Gastroesophageal sphincter (tissue), 4 donors: ENCODE measurements at regions not wholly inside any gene's neighbourhood (a gene's known extent, or its start where the extent isn't known, plus 50 kb on each side); places are given as distances from the start of the nearest gene placed in this dataset.

Experiments used
- ATAC-seq: fragments of 150-250 bp; one replicate; pipeline ENCODE4 v1.9.1; 2016; ENCODE audit warnings: mild to moderate bottlenecking, moderate library complexity
- H3K27ac ChIP-seq, 4 donors: fragments of 200-600 bp; sonication (generic) in 3 of 4; 1 replicate in 3 of 4; 2 replicates in 1 of 4; pipeline ENCODE4 v1.5.1; 2016 to 2019
- H3K27me3 ChIP-seq: fragments of 200-600 bp; sonication (generic); one replicate; pipeline ENCODE4 v1.5.1; 2019
- H3K36me3 ChIP-seq, 2 donors: fragments of 200-600 bp; sonication (generic); one replicate each; pipeline ENCODE4 v1.5.1; 2019; ENCODE audit warnings: control low read depth in 1 of 2
- H3K4me1 ChIP-seq, 3 donors: fragments of 200-600 bp; sonication (generic); 1 replicate in 2 of 3; 2 replicates in 1 of 3; pipeline ENCODE4 v1.5.1; 2016 to 2019; ENCODE audit warnings: control low read depth in 2 of 3
- H3K4me3 ChIP-seq, 2 donors: fragments of 200-600 bp; sonication (generic); one replicate each; pipeline ENCODE4 v1.5.1; 2019; ENCODE audit warnings: mild to moderate bottlenecking in 1 of 2, moderate library complexity in 1 of 2
- H3K9me3 ChIP-seq, 3 donors: fragments of 200-600 bp; sonication (generic); one replicate each; pipeline ENCODE4 v1.5.1; 2017 to 2019; ENCODE audit warnings: control low read depth in 2 of 3
- CTCF ChIP-seq, 4 experiments: fragments of 200-600 bp in 2 of 4; fragments of 450-650 bp in 2 of 4; sonication (generic) in 1 of 4; IDR thresholded peaks; one replicate each; pipeline ENCODE4 v1.5.1; 2017 to 2019; ENCODE audit warnings: antibody characterized with exemption in 4 of 4, mild to moderate bottlenecking in 2 of 4, moderate library complexity in 2 of 4
- EP300 ChIP-seq: sonication (generic); formaldehyde crosslinking; IDR thresholded peaks from one replicate; pipeline ENCODE4 v1.6.1; 2017; ENCODE audit warnings: antibody characterized with exemption, mild to moderate bottlenecking
- POLR2A ChIP-seq, 2 donors: fragments of 450-650 bp; IDR thresholded peaks; one replicate each; pipeline ENCODE4 v1.6.1; 2017; ENCODE audit warnings: antibody characterized with exemption in 2 of 2, mild to moderate bottlenecking in 2 of 2, moderate library complexity in 1 of 2
- POLR2AphosphoS5 ChIP-seq: sonication (generic); formaldehyde crosslinking; IDR thresholded peaks from one replicate; pipeline ENCODE4 v1.6.1; 2017; ENCODE audit warnings: antibody characterized with exemption
- WGBS, 2 donors: methylation state at CpG; one replicate each; pipeline ENCODE4 v1.1.5; 2018; ENCODE audit warnings: low coverage in 1 of 2; 5-methylcytosine and 5-hydroxymethylcytosine counted together

- peaks cover 0 to 25% (median 0%) of the 10 kb centered on the region in 3 donors for H3K9me3 ChIP-seq
- H3K4me1 ChIP-seq: no peaks in the 10 kb centered on the region
- no peak overlapping the region for H3K4me3 ChIP-seq
- H3K27ac ChIP-seq: no peak overlapping the region
- ATAC-seq: no peak
- H3K36me3 ChIP-seq: no peaks in the 10 kb centered on the region
- no peak for TF ChIP-seq CTCF (IDR thresholded peaks at IDR 0.05)
- no peak for TF ChIP-seq POLR2AphosphoS5
- TF ChIP-seq EP300: no peak
- no peak for TF ChIP-seq POLR2A (IDR thresholded peaks at IDR 0.05)
- H3K27me3 ChIP-seq: peaks cover 17% of the 10 kb centered on the region
These were observed 752.2 kb downstream of the GALR1 start for GRCh38 chr18:78001811-78002210.

- 16 to 26% methylated on average over 4 to 9 of the region's 9 CpGs for WGBS, 2 donors
- ATAC-seq: no peak
- H3K27ac ChIP-seq: no peak overlapping the region
- peaks cover 0 to 6% (median 0%) of the 10 kb centered on the region in 3 donors for H3K9me3 ChIP-seq
- H3K27me3 ChIP-seq: peaks cover 31% of the 10 kb centered on the region
- TF ChIP-seq CTCF (IDR thresholded peaks at IDR 0.05) (no peak), POLR2AphosphoS5 (no peak), EP300 (no peak)
- H3K4me1 ChIP-seq: no peaks in the 10 kb centered on the region
- no peak overlapping the region for H3K4me3 ChIP-seq
- no peaks in the 10 kb centered on the region for H3K36me3 ChIP-seq
These were observed 756.5 kb downstream of the GALR1 start for GRCh38 chr18:78006006-78006773.

GRCh38 chr18:78006774-78007260, 757.2 kb downstream of the GALR1 start:
- H3K36me3 ChIP-seq: no peaks in the 10 kb centered on the region
- H3K4me1 ChIP-seq: no peaks in the 10 kb centered on the region
- peaks cover 31% of the 10 kb centered on the region for H3K27me3 ChIP-seq
- TF ChIP-seq POLR2AphosphoS5: no peak
- TF ChIP-seq POLR2A (IDR thresholded peaks at IDR 0.05): no peak
- no peak for ATAC-seq
- WGBS, 2 donors: 28 to 42% methylated on average over 6 of the region's 6 CpGs
- peaks cover 0 to under 1% (median 0%) of the 10 kb centered on the region in 3 donors for H3K9me3 ChIP-seq
- no peak overlapping the region for H3K4me3 ChIP-seq
- H3K27ac ChIP-seq: no peak overlapping the region

GRCh38 chr18:78010363-78010762, 760.7 kb downstream of the GALR1 start:
- no peaks in the 10 kb centered on the region for H3K36me3 ChIP-seq
- no peak for ATAC-seq

GRCh38 chr18:78017869-78018268, 768.2 kb downstream of the GALR1 start:
- H3K36me3 ChIP-seq: no peaks in the 10 kb centered on the region
- H3K4me3 ChIP-seq: no peak overlapping the region
- ATAC-seq: no peak
- no CpG with 5 or more reads among the region's 8 CpGs for WGBS, 2 donors
- no peak overlapping the region for H3K27ac ChIP-seq
- TF ChIP-seq POLR2A (IDR thresholded peaks at IDR 0.05) (no peak), CTCF (IDR thresholded peaks at IDR 0.05) (no peak), EP300 (no peak), POLR2AphosphoS5 (no peak)
- H3K4me1 ChIP-seq: no peaks in the 10 kb centered on the region
- no peaks in the 10 kb centered on the region for H3K9me3 ChIP-seq
- H3K27me3 ChIP-seq: peaks cover 18% of the 10 kb centered on the region

More at GRCh38 chr18:78010363-78010762, 760.7 kb downstream of the GALR1 start:
- TF ChIP-seq CTCF (IDR thresholded peaks at IDR 0.05) (no peak), POLR2AphosphoS5 (no peak), POLR2A (IDR thresholded peaks at IDR 0.05) (no peak), EP300 (no peak)
- Histone ChIP-seq H3K9me3 (no peaks in the 10 kb centered on the region), H3K4me3 (no peak overlapping the region), H3K27me3 (peaks cover 25% of the 10 kb centered on the region), H3K4me1 (no peaks in the 10 kb centered on the region), H3K27ac (no peak overlapping the region)
